Endometrium (tissue), 2 donors: ENCODE measurements at regions not wholly inside any gene's neighbourhood (a gene's known extent, or its start where the extent isn't known, plus 50 kb on each side); places are given as distances from the start of the nearest gene placed in this dataset.

ENCODE experiments used
- FAIRE-seq: peaks from 2 replicates; lab custom pipeline; 2012; peaks lifted over from hg19 to GRCh38; lab: Jason Lieb, UNC
- donor health status: control.
- donor health status: control.

GRCh38 chr2:145012806-145013205, 492.9 kb upstream of the ZEB2 start:
- no peak for FAIRE-seq

- FAIRE-seq = no peak
Measured at GRCh38 chr2:145012214-145012670, 492.3 kb upstream of the ZEB2 start.

- FAIRE-seq = no peak
Measured at GRCh38 chr2:145010635-145011034, 490.7 kb upstream of the ZEB2 start.

GRCh38 chr2:145007960-145008263, 488.0 kb upstream of the ZEB2 start:
- FAIRE-seq = no peak

- no peak for FAIRE-seq
Measured at GRCh38 chr2:145007093-145007959, 487.4 kb upstream of the ZEB2 start.

- no peak for FAIRE-seq
Measured at GRCh38 chr2:145002624-145003023, 482.7 kb upstream of the ZEB2 start.

- FAIRE-seq = no peak
Measured at GRCh38 chr2:145000376-145000775, 480.5 kb upstream of the ZEB2 start.

- FAIRE-seq = no peak
Measured at GRCh38 chr2:144999936-145000335, 480.0 kb upstream of the ZEB2 start.

GRCh38 chr2:144999071-144999875, 479.4 kb upstream of the ZEB2 start:
- peak; percentile 31 for FAIRE-seq

- FAIRE-seq = no peak
Measured at GRCh38 chr2:144998435-144998834, 478.5 kb upstream of the ZEB2 start.

GRCh38 chr2:144996225-144996795, 476.4 kb upstream of the ZEB2 start:
- no peak for FAIRE-seq

GRCh38 chr2:144995482-144995881, 475.6 kb upstream of the ZEB2 start:
- FAIRE-seq = no peak

- no peak for FAIRE-seq
Measured at GRCh38 chr2:144990661-144991060, 470.7 kb upstream of the ZEB2 start.

- FAIRE-seq = no peak
Measured at GRCh38 chr2:144989579-144990270, 469.8 kb upstream of the ZEB2 start.

GRCh38 chr2:144988591-144988990, 468.7 kb upstream of the ZEB2 start:
- no peak for FAIRE-seq

GRCh38 chr2:144986691-144987090, 466.8 kb upstream of the ZEB2 start:
- FAIRE-seq = no peak

GRCh38 chr2:144984038-144984437, 464.1 kb upstream of the ZEB2 start:
- no peak for FAIRE-seq

GRCh38 chr2:144983107-144983506, 463.2 kb upstream of the ZEB2 start:
- FAIRE-seq = no peak

- FAIRE-seq = no peak
Measured at GRCh38 chr2:144982481-144982880, 462.6 kb upstream of the ZEB2 start.

- no peak for FAIRE-seq
Measured at GRCh38 chr2:144975881-144976280, 456.0 kb upstream of the ZEB2 start.

GRCh38 chr2:144972676-144973075, 452.8 kb upstream of the ZEB2 start:
- no peak for FAIRE-seq

GRCh38 chr2:144971786-144972335, 451.9 kb upstream of the ZEB2 start:
- no peak for FAIRE-seq
